SIG-M5 treated with dmso at 0.1 percent for 504 hours (cell line): ENCODE measurements at regions not wholly inside any gene's neighbourhood (a gene's known extent, or its start where the extent isn't known, plus 50 kb on each side); places are given as distances from the start of the nearest gene placed in this dataset.

Experiments
- DNase-seq: peaks from one replicate; lab custom pipeline; 2025; ENCODE audit not compliant: unreplicated experiment; lab: John Stamatoyannopoulos, UW

GRCh38 chr5:173383711-173384110, 55.5 kb upstream of the STC2 start:
- no peak for DNase-seq

GRCh38 chr5:173378727-173379126, 50.5 kb upstream of the STC2 start:
- DNase-seq = no peak
